ENCODE measurements at regions not wholly inside any gene's neighbourhood (a gene's known extent, or its start where the extent isn't known, plus 50 kb on each side); places are given as distances from the start of the nearest gene placed in this dataset.

- DNase-seq (ENCODE audit: low spot score) (peak; percentile 47), FAIRE-seq (no peak), ATAC-seq (peak; percentile 55; the same call in 2 of the 3 replicates)
- peaks cover 13% of the 10 kb centered on the region for H3K4me1 ChIP-seq (ENCODE audit: insufficient read depth, low read length)
- peaks cover 7% of the 10 kb centered on the region; the same call in 1 of the 2 replicates for H3K9me3 ChIP-seq (ENCODE audit: low read length)
- H3K4me3 ChIP-seq (replicated peaks in 1 of 3; ENCODE audit: insufficient read depth in 1 of 3, low read depth in 2 of 3, low read length in 3 of 3), result no peak overlapping the region
- no peaks in the 10 kb centered on the region for H3K36me3 ChIP-seq (replicated peaks in 1 of 2; ENCODE audit: control insufficient read depth in 1 of 2, insufficient read depth in 2 of 2, low read length in 2 of 2)
- H2AFZ ChIP-seq (ENCODE audit: low read length), result no peak overlapping the region
- WGBS (ENCODE audit: low lambda C conversion rate), result 10% methylated on average over 3 of the region's 3 CpGs
- no peak overlapping the region for H3K9ac ChIP-seq (ENCODE audit: insufficient read depth, low read depth, low read length)
- ChIA-PET POLR2A (no interaction called here), CTCF (ENCODE audit: low intra/inter-chr PET ratio, low total read pairs) (no interaction called here)
- no peaks in the 10 kb centered on the region for H3K79me2 ChIP-seq (ENCODE audit: insufficient read depth, low read length)
- intact Hi-C loops (cut with micrococcal nuclease; ENCODE audit: unreplicated experiment) (no loop called here), in situ Hi-C loops (cut with HindIII; ENCODE audit: extremely low pct_ligation_motif_present, low pct_unique_long_range_greater_than_20kb) (no loop called here)
- BruUV-seq (replicated peaks), result no TSS peak
- H3K4me2 ChIP-seq (ENCODE audit: low read depth, low read length), result no peak overlapping the region
- H4K20me1 ChIP-seq (ENCODE audit: insufficient read depth, low read length), result no peaks in the 10 kb centered on the region
- H3K27me3 ChIP-seq (ENCODE audit: control insufficient read depth in 1 of 2, insufficient read depth in 2 of 2, low read length in 2 of 2), result no peaks in the 10 kb centered on the region
- no peak for TF ChIP-seq ZNF709 (CRISPR knock-in tag; IDR thresholded peaks at IDR 0.05)
- TF ChIP-seq SOX13 (IDR thresholded peaks at IDR 0.05), result peak; percentile 67
- peak in 1 of 2 experiments; percentile 84; a peak in 2 of 4 replicates for TF ChIP-seq SOX13 (CRISPR knock-in tag; conservative IDR thresholded peaks at IDR 0.05 in 1 of 2, IDR thresholded peaks at IDR 0.05 in 1 of 2)
- TF ChIP-seq ARID5B (CRISPR knock-in tag; IDR thresholded peaks at IDR 0.05), result peak; percentile 9; the same call in 1 of the 2 replicates
- no peak for TF ChIP-seq SOX6 (IDR thresholded peaks at IDR 0.05)
- TF ChIP-seq SOX6 (CRISPR knock-in tag; IDR thresholded peaks at IDR 0.05), result peak; percentile 66
- TF ChIP-seq SOX5 (CRISPR knock-in tag; IDR thresholded peaks at IDR 0.05; ENCODE audit: borderline replicate concordance), result peak; percentile 87
- no peak for TF ChIP-seq THYN1 (CRISPR knock-in tag; IDR thresholded peaks at IDR 0.05; ENCODE audit: borderline replicate concordance, low read depth)
- no peak for TF ChIP-seq GATA4 (IDR thresholded peaks at IDR 0.05; ENCODE audit: borderline replicate concordance, low read depth)
- H3K27ac ChIP-seq (ENCODE audit: extremely low read length, insufficient read depth, low read length), result no peak overlapping the region
Measured at GRCh38 chr16:13672196-13672595, 247.8 kb upstream of the ERCC4 start.
